Fibroblast of the aortic adventitia (primary cell): ENCODE measurements at regions not wholly inside any gene's neighbourhood (a gene's known extent, or its start where the extent isn't known, plus 50 kb on each side); places are given as distances from the start of the nearest gene placed in this dataset.

Experiments
- DNase-seq: peaks from one replicate; pipeline ENCODE4 v3.0.0-alpha.2; 2010; ENCODE audit warnings: low read depth
- H3K4me3 ChIP-seq: 2 replicates; pipeline ENCODE4 v1.5.1; 2011; ENCODE audit warnings: low read depth, mild to moderate bottlenecking, control low read depth, low read length, moderate library complexity
- CTCF ChIP-seq: IDR thresholded peaks from 2 replicates; pipeline ENCODE4 v1.5.1; 2011; ENCODE audit warnings: mild to moderate bottlenecking, low read length, control low read depth, inconsistent platforms; ENCODE audit not compliant: insufficient read depth

GRCh38 chr4:175253184-175253902, 335.2 kb downstream of the ADAM29 start:
- no peak for DNase-seq
- TF ChIP-seq CTCF, result no peak
- no peak overlapping the region for H3K4me3 ChIP-seq

GRCh38 chr4:175263537-175263936, 345.4 kb downstream of the ADAM29 start:
- H3K4me3 ChIP-seq, result no peak overlapping the region
- DNase-seq, result no peak
- TF ChIP-seq CTCF, result no peak

GRCh38 chr4:175271010-175271630, 353.0 kb downstream of the ADAM29 start:
- no peak for TF ChIP-seq CTCF
- H3K4me3 ChIP-seq, result no peak overlapping the region
- DNase-seq, result no peak

- no peak for TF ChIP-seq CTCF
- DNase-seq, result peak; percentile 53
Observed at GRCh38 chr4:175273995-175274753, 356.0 kb downstream of the ADAM29 start.

GRCh38 chr4:175277816-175278215, 359.7 kb downstream of the ADAM29 start:
- no peak for DNase-seq
- no peak for TF ChIP-seq CTCF
- H3K4me3 ChIP-seq, result no peak overlapping the region

More at GRCh38 chr4:175273995-175274753, 356.0 kb downstream of the ADAM29 start:
- no peak overlapping the region for H3K4me3 ChIP-seq

GRCh38 chr4:175280153-175280552, 362.0 kb downstream of the ADAM29 start:
- no peak for DNase-seq
- H3K4me3 ChIP-seq, result no peak overlapping the region
- TF ChIP-seq CTCF, result no peak
